ENCODE measurements at regions not wholly inside any gene's neighbourhood (a gene's known extent, or its start where the extent isn't known, plus 50 kb on each side); places are given as distances from the start of the nearest gene placed in this dataset.

GRCh38 chr18:59063912-59064311, 75.8 kb upstream of the SEC11C start:
- TF ChIP-seq POLR2A (IDR thresholded peaks at IDR 0.05) (no peak), CTCF (IDR thresholded peaks at IDR 0.05) (no peak)

All from uterus (tissue), 2 donors.